Natural killer cell (primary cell): ENCODE measurements at regions not wholly inside any gene's neighbourhood (a gene's known extent, or its start where the extent isn't known, plus 50 kb on each side); places are given as distances from the start of the nearest gene placed in this dataset.

Source experiments
- ATAC-seq, 3 donors: fragments of 150-1000 bp in 2 of 3; fragments of 200-7000 bp in 1 of 3; cut with Tn5 transposase; 1 replicate in 1 of 3; 2 replicates in 2 of 3; pipeline ENCODE4 v1.10.0; 2021; ENCODE audit warnings: mild to moderate bottlenecking in 2 of 3, moderate library complexity in 2 of 3
- DNase-seq, 2 donors: peaks; one replicate each; pipeline versions ENCODE4 v3.0.0 to v3.0.0-alpha.2; 2013 to 2021; ENCODE audit warnings: mixed read lengths in 1 of 2
- H3K27ac ChIP-seq: one replicate; pipeline ENCODE4 v1.5.1; 2013; ENCODE audit warnings: mild to moderate bottlenecking, low read length
- H3K27me3 ChIP-seq: one replicate; pipeline ENCODE4 v1.6.1; 2013; ENCODE audit warnings: low read length; ENCODE audit not compliant: control insufficient read depth, insufficient read depth
- H3K36me3 ChIP-seq: one replicate; pipeline ENCODE4 v1.6.1; 2013; ENCODE audit warnings: low read length; ENCODE audit not compliant: control insufficient read depth, insufficient read depth
- H3K4me1 ChIP-seq: one replicate; pipeline ENCODE4 v1.6.1; 2013; ENCODE audit warnings: low read length; ENCODE audit not compliant: control insufficient read depth, insufficient read depth
- H3K4me3 ChIP-seq: one replicate; pipeline ENCODE4 v1.5.1; 2013; ENCODE audit warnings: low read length
- H3K9me3 ChIP-seq: one replicate; pipeline ENCODE4 v1.6.1; 2013; ENCODE audit warnings: low read length; ENCODE audit not compliant: control insufficient read depth, insufficient read depth
- H3K27ac Mint-ChIP-seq, 2 donors: one replicate each; pipeline ENCODE4 v1.8.0; 2022; ENCODE audit warnings: mild to moderate bottlenecking in 2 of 2, mixed read lengths in 2 of 2, moderate library complexity in 1 of 2
- H3K27me3 Mint-ChIP-seq, 2 donors: one replicate each; pipeline ENCODE4 v1.8.0; 2022; ENCODE audit warnings: low read depth in 2 of 2, mixed read lengths in 2 of 2
- H3K36me3 Mint-ChIP-seq: one replicate; pipeline ENCODE4 v1.8.0; 2022; ENCODE audit warnings: mixed read lengths
- H3K4me1 Mint-ChIP-seq, 2 donors: one replicate each; pipeline ENCODE4 v1.8.0; 2022; ENCODE audit warnings: mixed read lengths in 2 of 2
- H3K4me3 Mint-ChIP-seq: one replicate; pipeline ENCODE4 v1.8.0; 2022; ENCODE audit warnings: mild to moderate bottlenecking, moderate library complexity, mixed read lengths
- H3K9me3 Mint-ChIP-seq, 2 donors: one replicate each; pipeline ENCODE4 v1.8.0; 2022; ENCODE audit warnings: mixed read lengths in 2 of 2
- CTCF ChIP-seq: fragments of 200-600 bp; IDR thresholded peaks from one replicate; pipeline ENCODE4 v1.8.0; 2022; ENCODE audit warnings: antibody characterized with exemption
- WGBS: methylation state at CpG from one replicate; pipeline ENCODE4 v1.1.7; 2013; ENCODE audit warnings: missing lambda C conversion rate; ENCODE audit not compliant: insufficient coverage; 5-methylcytosine and 5-hydroxymethylcytosine counted together
- intact Hi-C: fragments of 100-400 bp; cut with micrococcal nuclease; formaldehyde crosslinking; loops from one replicate; pipeline ENCODE4 v1.14.2; 2022

- Histone ChIP-seq H3K27ac (no peak overlapping the region), H3K9me3 (no peaks in the 10 kb centered on the region), H3K27me3 (no peaks in the 10 kb centered on the region), H3K36me3 (no peaks in the 10 kb centered on the region), H3K4me1 (no peaks in the 10 kb centered on the region), H3K4me3 (no peak overlapping the region)
- Mint-ChIP-seq H3K36me3 (no peaks in the 10 kb centered on the region), H3K27ac (no peak overlapping the region), H3K9me3 (peaks cover 0 to 6% of the 10 kb centered on the region in 2 donors), H3K27me3 (no peaks in the 10 kb centered on the region), H3K4me3 (no peak overlapping the region), H3K4me1 (no peaks in the 10 kb centered on the region)
- intact Hi-C loops = no loop called here
- ATAC-seq = no peak
- no peak for TF ChIP-seq CTCF
- DNase-seq = no peak
- 94% methylated on average over 2 of the region's 2 CpGs for WGBS
Measured at GRCh38 chr3:177893331-177893730, 642.9 kb upstream of the KCNMB2 start.

GRCh38 chr3:177894081-177894728 is 642.0 kb upstream of the KCNMB2 start:
- Mint-ChIP-seq H3K4me1 (no peaks in the 10 kb centered on the region), H3K27ac (no peak overlapping the region), H3K4me3 (no peak overlapping the region), H3K36me3 (no peaks in the 10 kb centered on the region), H3K9me3 (peaks cover 0 to 6% of the 10 kb centered on the region in 2 donors), H3K27me3 (no peaks in the 10 kb centered on the region)
- Histone ChIP-seq H3K27me3 (no peaks in the 10 kb centered on the region), H3K27ac (no peak overlapping the region), H3K4me3 (no peak overlapping the region), H3K9me3 (peaks cover 8% of the 10 kb centered on the region), H3K4me1 (no peaks in the 10 kb centered on the region), H3K36me3 (no peaks in the 10 kb centered on the region)
- intact Hi-C loops = no loop called here
- WGBS = 93% methylated on average over 3 of the region's 5 CpGs
- ATAC-seq = no peak
- DNase-seq = no peak
- TF ChIP-seq CTCF = no peak

GRCh38 chr3:177898185-177898584 is 638.1 kb upstream of the KCNMB2 start:
- 100% methylated on average over 1 of the region's 1 CpG for WGBS
- no peak for TF ChIP-seq CTCF
- Histone ChIP-seq H3K4me3 (no peak overlapping the region), H3K4me1 (no peaks in the 10 kb centered on the region), H3K36me3 (no peaks in the 10 kb centered on the region), H3K9me3 (peaks cover 19% of the 10 kb centered on the region), H3K27ac (no peak overlapping the region), H3K27me3 (no peaks in the 10 kb centered on the region)
- intact Hi-C loops = no loop called here
- DNase-seq (no peak), ATAC-seq (peak in 1 of 3 donors; percentile 21)
- peaks cover 2 to 13% of the 10 kb centered on the region in 2 donors for H3K9me3 Mint-ChIP-seq
- no peaks in the 10 kb centered on the region for H3K4me1 Mint-ChIP-seq
- H3K4me3 Mint-ChIP-seq = no peak overlapping the region
- no peaks in the 10 kb centered on the region for H3K27me3 Mint-ChIP-seq
- H3K36me3 Mint-ChIP-seq = peaks cover 8% of the 10 kb centered on the region
- no peak overlapping the region for H3K27ac Mint-ChIP-seq
